GM12864 (cell line): ENCODE measurements at regions not wholly inside any gene's neighbourhood (a gene's known extent, or its start where the extent isn't known, plus 50 kb on each side); places are given as distances from the start of the nearest gene placed in this dataset.

ENCODE experiments used
- DNase-seq: peaks from one replicate; pipeline ENCODE4 v3.0.0-alpha.2; 2011; ENCODE audit warnings: low read depth
- H3K4me3 ChIP-seq: 2 replicates; pipeline ENCODE4 v1.5.1; 2011; ENCODE audit warnings: mild to moderate bottlenecking, low read depth, low read length, control low read depth
- CTCF ChIP-seq: IDR thresholded peaks from 2 replicates; pipeline ENCODE4 v1.5.1; 2011; ENCODE audit warnings: low read depth, mild to moderate bottlenecking, moderate library complexity, low read length, control low read depth, inconsistent platforms; ENCODE audit errors: missing control alignments

GRCh38 chr4:129246910-129247461, 151.0 kb downstream of the C4orf33 start:
- TF ChIP-seq CTCF: no peak
- H3K4me3 ChIP-seq: no peak overlapping the region
- DNase-seq: no peak

- no peak for DNase-seq
Observed at GRCh38 chr4:129248621-129249020, 152.7 kb downstream of the C4orf33 start.

GRCh38 chr4:129254126-129254525, 158.2 kb downstream of the C4orf33 start:
- DNase-seq: no peak
- no peak for TF ChIP-seq CTCF
- H3K4me3 ChIP-seq: no peak overlapping the region

More at GRCh38 chr4:129248621-129249020, 152.7 kb downstream of the C4orf33 start:
- no peak for TF ChIP-seq CTCF
- H3K4me3 ChIP-seq: no peak overlapping the region

GRCh38 chr4:129254526-129254925, 158.6 kb downstream of the C4orf33 start:
- no peak overlapping the region for H3K4me3 ChIP-seq
- TF ChIP-seq CTCF: no peak
- no peak for DNase-seq

- no peak for TF ChIP-seq CTCF
- no peak overlapping the region for H3K4me3 ChIP-seq
- no peak for DNase-seq
Observed at GRCh38 chr4:129261584-129261983, 165.6 kb downstream of the C4orf33 start.

- peak; percentile 8 for DNase-seq
- TF ChIP-seq CTCF: no peak
Observed at GRCh38 chr4:129264008-129264657, 168.2 kb downstream of the C4orf33 start.

GRCh38 chr4:129278868-129279267, 182.9 kb downstream of the C4orf33 start:
- H3K4me3 ChIP-seq: no peak overlapping the region
- no peak for DNase-seq
- TF ChIP-seq CTCF: no peak

More at GRCh38 chr4:129264008-129264657, 168.2 kb downstream of the C4orf33 start:
- H3K4me3 ChIP-seq: no peak overlapping the region
